ENCODE measurements at regions not wholly inside any gene's neighbourhood (a gene's known extent, or its start where the extent isn't known, plus 50 kb on each side); places are given as distances from the start of the nearest gene placed in this dataset.

- TF ChIP-seq REST (IDR thresholded peaks at IDR 0.05; ENCODE audit: low read depth): no peak
- no peak for TF ChIP-seq ZNF274 (IDR thresholded peaks at IDR 0.05; ENCODE audit: low read depth, low read length)
- no peak for TF ChIP-seq ZBTB33 (IDR thresholded peaks at IDR 0.05; ENCODE audit: extremely low read depth, insufficient replicate concordance, low read length)
Measured at GRCh38 chr9:126165755-126166154, 160.9 kb upstream of the MVB12B start (continued).

GRCh38 chr9:126166291-126166690, 160.3 kb upstream of the MVB12B start:
- POLR2A ChIA-PET: no interaction called here

More at GRCh38 chr9:126166291-126166690, 160.3 kb upstream of the MVB12B start:
- Histone ChIP-seq H2AFZ (ENCODE audit: low read depth, low read length, poor library complexity, severe bottlenecking) (no peak overlapping the region), H3K27ac (ENCODE audit: low read depth, low read length) (no peak overlapping the region), H3K9me2 (ENCODE audit: insufficient read depth) (no peaks in the 10 kb centered on the region), H3K4me3 (replicated peaks in 1 of 2; ENCODE audit: low read depth in 1 of 2, low read length in 2 of 2) (no peak overlapping the region), H3K9ac (ENCODE audit: low read length) (no peak overlapping the region), H3K36me3 (ENCODE audit: control insufficient read depth in 1 of 2, insufficient read depth in 2 of 2, low read length in 2 of 2) (no peaks in the 10 kb centered on the region), H4K20me1 (ENCODE audit: insufficient read depth) (no peaks in the 10 kb centered on the region), H3K4me1 (ENCODE audit: control insufficient read depth in 1 of 2, insufficient read depth in 2 of 2, low read length in 2 of 2) (no peaks in the 10 kb centered on the region), H3K79me2 (ENCODE audit: insufficient read depth, low read length) (no peaks in the 10 kb centered on the region), H3K9me3 (ENCODE audit: control insufficient read depth in 1 of 2, insufficient read depth in 1 of 2, low read depth in 1 of 2, low read length in 2 of 2) (no peaks in the 10 kb centered on the region), H3K4me2 (ENCODE audit: low read length) (no peak overlapping the region), H3K27me3 (ENCODE audit: insufficient read depth, low read length) (peaks cover 6% of the 10 kb centered on the region; the same call in 1 of the 2 replicates)
- intact Hi-C loops (cut with micrococcal nuclease): no loop called here
- ChIA-PET RAD21 (ENCODE audit: low non-redundant PET in 1 of 2, low total read pairs in 2 of 2, uncharacterized antibody in 2 of 2, unreplicated experiment in 2 of 2) (no interaction called here), CTCF (no interaction called here)
- no peak for TF ChIP-seq POLR2A (IDR thresholded peaks at IDR 0.05; ENCODE audit: borderline replicate concordance, extremely low read depth, insufficient read depth, insufficient read length)
- no peak for TF ChIP-seq POLR2AphosphoS5 (IDR thresholded peaks at IDR 0.05; ENCODE audit: low read depth, low read length)
- TF ChIP-seq SRF (IDR thresholded peaks at IDR 0.05; ENCODE audit: low read depth): no peak
- TF ChIP-seq ZNF274 (IDR thresholded peaks at IDR 0.05; ENCODE audit: low read depth, low read length): no peak
- TF ChIP-seq EGR1 (IDR thresholded peaks at IDR 0.05; ENCODE audit: low read depth): no peak
- no peak for TF ChIP-seq RAD21 (IDR thresholded peaks at IDR 0.05; ENCODE audit: low read depth)
- ATAC-seq (no peak), DNase-seq (ENCODE audit: low read depth, low spot score) (no peak)
- BruUV-seq (replicated peaks): no TSS peak

Measured in HCT116 (cell line).